ENCODE measurements at regions not wholly inside any gene's neighbourhood (a gene's known extent, or its start where the extent isn't known, plus 50 kb on each side); places are given as distances from the start of the nearest gene placed in this dataset.

- no peak for TF ChIP-seq EZH2phosphoT487 (IDR thresholded peaks at IDR 0.05; ENCODE audit: insufficient read depth, low read depth)
- TF ChIP-seq EZH2 (IDR thresholded peaks at IDR 0.05; ENCODE audit: insufficient read depth, poor library complexity, severe bottlenecking) = no peak
Observed at GRCh38 chr22:48712558-48713271, 1115.0 kb downstream of the BRD1 start.
